GM12878 (cell line): ENCODE measurements at regions not wholly inside any gene's neighbourhood (a gene's known extent, or its start where the extent isn't known, plus 50 kb on each side); places are given as distances from the start of the nearest gene placed in this dataset.

Experiments used
- ATAC-seq: fragments of 200-7000 bp; cut with Tn5 transposase; 3 replicates; pipeline ENCODE4 v1.9.1; 2020; ENCODE audit warnings: mild to moderate bottlenecking, moderate library complexity
- BruUV-seq: library from RNA; stranded (reverse); fragments of 400-500 nt; replicated peaks from 2 replicates; lab custom pipeline; 2021; lab: Mats Ljungman, UMichigan
- CTCF ChIA-PET: fragments of 300-600 bp; sonication (Branson Sonifier 250); formaldehyde crosslinking; extraction: SDS; loops from one replicate; lab custom pipeline; 2021; ENCODE audit warnings: inconsistent platforms; lab: Yijun Ruan, JAX
- POLR2A ChIA-PET: fragments of 350-600 bp; formaldehyde crosslinking; extraction: SDS; loops from one replicate; lab custom pipeline; 2021; ENCODE audit warnings: inconsistent platforms; lab: Charles Lee
- RAD21 ChIA-PET: fragments of 300-600 bp; sonication (Branson Sonifier 250); formaldehyde crosslinking; loops from one replicate; lab custom pipeline; 2023; ENCODE audit warnings: antibody characterized with exemption; ENCODE audit not compliant: unreplicated experiment; lab: Charles Lee
- SMC1A ChIA-PET: fragments of 300-600 bp; sonication (Branson Sonifier 250); formaldehyde crosslinking; loops from one replicate; lab custom pipeline; 2023; ENCODE audit not compliant: unreplicated experiment, uncharacterized antibody; lab: Charles Lee
- DNase-seq: peaks from one replicate; pipeline ENCODE4 v3.0.0-alpha.2; 2011; ENCODE audit warnings: low read depth, low spot score
- FAIRE-seq: peaks from 3 replicates; lab custom pipeline; 2011; peaks lifted over from hg19 to GRCh38; lab: Jason Lieb, UNC
- H2AFZ ChIP-seq: 2 replicates; pipeline ENCODE4 v1.6.0; 2011; ENCODE audit warnings: low read depth, low read length, control low read depth; ENCODE audit not compliant: control insufficient read depth
- H3K27ac ChIP-seq: 2 replicates; pipeline ENCODE4 v1.5.1; 2011; ENCODE audit warnings: control low read depth; ENCODE audit not compliant: control insufficient read depth, insufficient read depth
- H3K27me3 ChIP-seq, 2 experiments: replicated peaks in 1 of 2; 2 replicates each; pipeline versions ENCODE4 v1.6.0 to v1.6.1; 2011; ENCODE audit warnings: low read length in 1 of 2; ENCODE audit not compliant: control insufficient read depth in 2 of 2, insufficient read depth in 2 of 2
- H3K36me3 ChIP-seq, 2 experiments: 2 replicates each; pipeline ENCODE4 v1.5.1; 2011; ENCODE audit warnings: low read length in 1 of 2; ENCODE audit not compliant: control insufficient read depth in 2 of 2, insufficient read depth in 2 of 2
- H3K4me1 ChIP-seq: 2 replicates; pipeline ENCODE4 v1.6.1; 2011; ENCODE audit warnings: mild to moderate bottlenecking, low read length, moderate library complexity, mixed read lengths; ENCODE audit not compliant: control insufficient read depth, insufficient read depth
- H3K4me2 ChIP-seq: 2 replicates; pipeline ENCODE4 v1.6.0; 2011; ENCODE audit warnings: control low read depth; ENCODE audit not compliant: control insufficient read depth, insufficient read depth
- H3K4me3 ChIP-seq: fragments of 200-600 bp; sonication (generic); 2 replicates; pipeline ENCODE4 v1.5.1; 2016
- H3K79me2 ChIP-seq: 2 replicates; pipeline ENCODE4 v1.6.0; 2011; ENCODE audit warnings: low read length; ENCODE audit not compliant: control insufficient read depth, insufficient read depth
- H3K9ac ChIP-seq: 2 replicates; pipeline ENCODE4 v1.8.0; 2011; ENCODE audit warnings: low read length, control low read depth, mixed read lengths; ENCODE audit not compliant: control insufficient read depth, insufficient read depth
- H3K9me3 ChIP-seq: replicated peaks from 3 replicates; pipeline ENCODE4 v1.5.1; 2011; ENCODE audit warnings: mild to moderate bottlenecking, low read length; ENCODE audit not compliant: control insufficient read depth, insufficient read depth
- H4K20me1 ChIP-seq: 2 replicates; pipeline ENCODE4 v1.6.0; 2011; ENCODE audit not compliant: control insufficient read depth, insufficient read depth
- ASH2L ChIP-seq: fragments of 300-600, 200-600 bp; sonication (generic); IDR thresholded peaks from 2 replicates; pipeline ENCODE4 v1.6.1; 2017; ENCODE audit warnings: low read depth, mild to moderate bottlenecking, borderline replicate concordance
- EP300 ChIP-seq, 2 experiments: fragments of 150-350 bp in 1 of 2; IDR thresholded peaks; 2 replicates each; pipeline ENCODE4 v1.6.1; 2011 to 2012; ENCODE audit warnings: low read depth in 2 of 2, low read length in 2 of 2, borderline replicate concordance in 1 of 2, improper control_type of control experiment in 1 of 2, inconsistent platforms in 1 of 2; ENCODE audit not compliant: control insufficient read depth in 1 of 2
- GATAD2B ChIP-seq: fragments of 450-650 bp; conservative IDR thresholded peaks from 2 replicates; pipeline ENCODE4 v1.6.1; 2017; ENCODE audit warnings: low read depth, mild to moderate bottlenecking, moderate library complexity
- HDAC6 ChIP-seq: fragments of 200-600 bp; sonication (generic); IDR thresholded peaks from one replicate; pipeline ENCODE4 v1.8.0; 2017; ENCODE audit warnings: antibody characterized with exemption; ENCODE audit not compliant: unreplicated experiment
- JUNB ChIP-seq: IDR thresholded peaks from 2 replicates; pipeline ENCODE4 v1.6.1; 2016; ENCODE audit warnings: antibody characterized with exemption, mild to moderate bottlenecking
- NFXL1 ChIP-seq: fragments of 450-650 bp; IDR thresholded peaks from 2 replicates; pipeline ENCODE4 v1.6.1; 2017; ENCODE audit warnings: antibody characterized with exemption, mild to moderate bottlenecking, borderline replicate concordance
- RELA ChIP-seq: fragments of 450-650 bp; IDR thresholded peaks from 2 replicates; pipeline ENCODE4 v1.8.0; 2014; ENCODE audit warnings: borderline replicate concordance; ENCODE audit not compliant: partially characterized antibody
- SMC3 ChIP-seq: IDR thresholded peaks from 2 replicates; pipeline ENCODE4 v1.6.1; 2011; ENCODE audit warnings: low read length, improper control_type of control experiment, borderline replicate concordance
- SREBF2 ChIP-seq: IDR thresholded peaks from 2 replicates; pipeline ENCODE4 v1.6.1; 2012; ENCODE audit warnings: mild to moderate bottlenecking, low read length
- TARDBP ChIP-seq: IDR thresholded peaks from 2 replicates; pipeline ENCODE4 v1.6.1; 2016; ENCODE audit warnings: borderline replicate concordance
- TCF12 ChIP-seq: IDR thresholded peaks from 2 replicates; pipeline ENCODE4 v1.6.1; 2011; ENCODE audit warnings: low read depth, mild to moderate bottlenecking, low read length
- ZBTB11 ChIP-seq: fragments of 450-650 bp; formaldehyde crosslinking; IDR thresholded peaks from 2 replicates; pipeline ENCODE4 v1.5.0; 2022; ENCODE audit warnings: mild to moderate bottlenecking, missing genetic modification characterization
- ZNF622 ChIP-seq: fragments of 450-650 bp; IDR thresholded peaks from 2 replicates; pipeline ENCODE4 v1.6.1; 2017; ENCODE audit warnings: mild to moderate bottlenecking, inconsistent platforms
- WGBS: methylation state at CpG from one replicate; pipeline ENCODE4 v1.1.6; 2016; ENCODE audit warnings: low lambda C conversion rate; ENCODE audit not compliant: insufficient replicate concordance, insufficient coverage; ENCODE audit errors: missing lambda C conversion rate; 5-methylcytosine and 5-hydroxymethylcytosine counted together
- in situ Hi-C: fragments of 300-500 bp; cut with MboI; formaldehyde crosslinking; loops from 9 replicates; pipeline ENCODE4 v1.14.3; 2018; ENCODE audit warnings: mixed read lengths
- intact Hi-C: fragments of 100-400 bp; cut with micrococcal nuclease; formaldehyde crosslinking; loops from one replicate; pipeline ENCODE4 v1.14.2; 2022; ENCODE audit not compliant: unreplicated experiment
- TF ChIP-seq, protein P1 (sequence below): fragments of 150-350 bp; IDR thresholded peaks from 2 replicates; pipeline ENCODE4 v1.6.1; 2014; ENCODE audit warnings: mild to moderate bottlenecking, low read depth, low read length

DNA sequence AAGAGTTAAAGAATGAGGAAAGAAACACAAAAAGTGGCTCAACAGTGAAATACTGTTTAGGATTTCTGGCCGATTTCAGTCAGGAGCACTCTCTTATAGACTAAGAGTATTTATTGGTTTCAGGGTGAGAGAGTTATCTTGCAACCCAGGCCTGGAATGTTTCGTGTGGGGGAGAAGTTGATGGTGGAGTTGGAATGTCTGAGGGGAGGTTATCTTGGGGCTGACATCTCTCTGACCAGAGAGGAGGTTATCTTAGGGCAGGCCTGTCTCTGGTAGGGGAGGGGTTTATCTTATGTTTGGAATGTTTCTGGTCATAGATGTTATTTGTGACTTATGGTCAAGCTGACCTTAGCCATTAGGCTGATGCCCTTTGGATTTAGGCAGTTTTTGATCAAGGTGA, 80.3 kb downstream of the HTR1B start:
- no peaks in the 10 kb centered on the region for H3K9me3 ChIP-seq
- H3K27me3 ChIP-seq, result no peaks in the 10 kb centered on the region
- H3K27ac ChIP-seq, result no peak overlapping the region
- no peaks in the 10 kb centered on the region for H3K4me1 ChIP-seq
- TF ChIP-seq TCF12 (no peak), NFXL1 (no peak), ZNF622 (no peak), EP300 (IDR thresholded peaks at IDR 0.05; ENCODE audit: borderline replicate concordance in 1 of 2, control insufficient read depth in 1 of 2, low read depth in 2 of 2, low read length in 2 of 2) (no peak), ZBTB11 (CRISPR knock-in tag) (no peak), ASH2L (no peak), SREBF2 (no peak), RELA (no peak), GATAD2B (no peak), JUNB (no peak), SMC3 (no peak), TARDBP (no peak), HDAC6 (no peak)
- TF ChIP-seq, protein P1, sequence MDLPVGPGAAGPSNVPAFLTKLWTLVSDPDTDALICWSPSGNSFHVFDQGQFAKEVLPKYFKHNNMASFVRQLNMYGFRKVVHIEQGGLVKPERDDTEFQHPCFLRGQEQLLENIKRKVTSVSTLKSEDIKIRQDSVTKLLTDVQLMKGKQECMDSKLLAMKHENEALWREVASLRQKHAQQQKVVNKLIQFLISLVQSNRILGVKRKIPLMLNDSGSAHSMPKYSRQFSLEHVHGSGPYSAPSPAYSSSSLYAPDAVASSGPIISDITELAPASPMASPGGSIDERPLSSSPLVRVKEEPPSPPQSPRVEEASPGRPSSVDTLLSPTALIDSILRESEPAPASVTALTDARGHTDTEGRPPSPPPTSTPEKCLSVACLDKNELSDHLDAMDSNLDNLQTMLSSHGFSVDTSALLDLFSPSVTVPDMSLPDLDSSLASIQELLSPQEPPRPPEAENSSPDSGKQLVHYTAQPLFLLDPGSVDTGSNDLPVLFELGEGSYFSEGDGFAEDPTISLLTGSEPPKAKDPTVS, result no peak
- ATAC-seq (no peak), FAIRE-seq (no peak), DNase-seq (no peak)
- CTCF ChIA-PET, result no interaction called here
- POLR2A ChIA-PET, result no interaction called here
- no peaks in the 10 kb centered on the region for H3K36me3 ChIP-seq
- no TSS peak for BruUV-seq
- no peak overlapping the region for H3K4me2 ChIP-seq
- no peaks in the 10 kb centered on the region for H3K79me2 ChIP-seq
- no peaks in the 10 kb centered on the region for H4K20me1 ChIP-seq
- H2AFZ ChIP-seq, result no peak overlapping the region
- H3K9ac ChIP-seq, result no peak overlapping the region
- RAD21 ChIA-PET, result no interaction called here
- WGBS, result 20% methylated on average over 2 of the region's 2 CpGs
- in situ Hi-C loops, result no loop called here
- SMC1A ChIA-PET, result interaction anchor here (1.1 kb wide), 1 partner anchor 11 kb away, joined by 4 read pairs; no protein-coding TSS in a partner anchor
- no peak overlapping the region for H3K4me3 ChIP-seq
- intact Hi-C loops, result no loop called here
